LNCaP clone FGC (cell line): ENCODE measurements at regions not wholly inside any gene's neighbourhood (a gene's known extent, or its start where the extent isn't known, plus 50 kb on each side); places are given as distances from the start of the nearest gene placed in this dataset.

Source experiments
- DNase-seq: peaks from one replicate; pipeline ENCODE4 v3.0.0-alpha.2; 2011; ENCODE audit warnings: low read depth
- H3K4me3 ChIP-seq: 2 replicates; pipeline ENCODE4 v1.5.1; 2011; ENCODE audit warnings: mild to moderate bottlenecking, low read depth, low read length, control low read depth
- CTCF ChIP-seq: IDR thresholded peaks from 2 replicates; pipeline ENCODE4 v1.5.1; 2012; ENCODE audit warnings: mild to moderate bottlenecking; ENCODE audit not compliant: control insufficient read depth, insufficient read depth; ENCODE audit errors: extremely low read depth

GRCh38 chr12:126457776-126458175, 1392.5 kb downstream of the AACS start:
- H3K4me3 ChIP-seq = no peak overlapping the region
- TF ChIP-seq CTCF = no peak
- no peak for DNase-seq

GRCh38 chr12:126464153-126464552, 1398.9 kb downstream of the AACS start:
- H3K4me3 ChIP-seq = no peak overlapping the region
- no peak for TF ChIP-seq CTCF

GRCh38 chr12:126469211-126469610, 1404.0 kb downstream of the AACS start:
- no peak overlapping the region for H3K4me3 ChIP-seq
- no peak for TF ChIP-seq CTCF
- DNase-seq = no peak

More at GRCh38 chr12:126464153-126464552, 1398.9 kb downstream of the AACS start:
- no peak for DNase-seq

- DNase-seq = peak; percentile 19
- TF ChIP-seq CTCF = no peak
- no peak overlapping the region for H3K4me3 ChIP-seq
These were observed 1409.5 kb downstream of the AACS start for GRCh38 chr12:126474703-126475102.

- TF ChIP-seq CTCF = no peak
- no peak overlapping the region for H3K4me3 ChIP-seq
- no peak for DNase-seq
These were observed 1415.2 kb downstream of the AACS start for GRCh38 chr12:126480451-126480850.

GRCh38 chr12:126481688-126482087, 1416.5 kb downstream of the AACS start:
- no peak for DNase-seq
- no peak overlapping the region for H3K4me3 ChIP-seq
- TF ChIP-seq CTCF = no peak

GRCh38 chr12:126482238-126482889, 1417.1 kb downstream of the AACS start:
- TF ChIP-seq CTCF = no peak
- H3K4me3 ChIP-seq = no peak overlapping the region

More at GRCh38 chr12:126482238-126482889, 1417.1 kb downstream of the AACS start:
- no peak for DNase-seq
